HG02678 (cell line): ENCODE measurements at regions not wholly inside any gene's neighbourhood (a gene's known extent, or its start where the extent isn't known, plus 50 kb on each side); places are given as distances from the start of the nearest gene placed in this dataset.
"Not testable (repeated sequence)": the region's sequence is repeated elsewhere in the genome, so short reads cannot be mapped to it uniquely, and the experiment has no call there.

ENCODE experiments used
- ATAC-seq: cut with Tn5 transposase; IDR thresholded peaks from one replicate; pipeline ENCODE4 v1.9.1; 2021; ENCODE audit warnings: mild to moderate bottlenecking, moderate library complexity; ENCODE audit not compliant: unreplicated experiment

DNA sequence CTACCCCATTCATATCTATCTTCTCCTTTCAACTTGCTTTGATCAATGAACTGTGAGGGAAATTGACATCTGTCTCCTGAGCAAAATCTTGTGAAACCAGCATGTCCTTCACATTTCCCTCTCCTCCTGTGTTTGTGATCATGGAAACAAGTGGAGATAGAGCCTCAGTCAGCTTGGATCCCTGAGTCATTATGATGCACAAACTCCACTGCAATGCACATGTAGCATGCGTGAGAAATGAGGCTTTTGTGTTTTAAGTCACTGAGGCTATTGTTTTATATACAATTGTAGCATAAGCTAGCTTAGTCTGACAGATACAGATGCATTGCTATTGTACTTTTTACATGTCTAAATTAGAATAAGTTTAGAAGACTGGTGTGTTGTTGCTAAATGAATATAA, 85.2 kb upstream of the HNMT start:
- no peak for ATAC-seq

DNA sequence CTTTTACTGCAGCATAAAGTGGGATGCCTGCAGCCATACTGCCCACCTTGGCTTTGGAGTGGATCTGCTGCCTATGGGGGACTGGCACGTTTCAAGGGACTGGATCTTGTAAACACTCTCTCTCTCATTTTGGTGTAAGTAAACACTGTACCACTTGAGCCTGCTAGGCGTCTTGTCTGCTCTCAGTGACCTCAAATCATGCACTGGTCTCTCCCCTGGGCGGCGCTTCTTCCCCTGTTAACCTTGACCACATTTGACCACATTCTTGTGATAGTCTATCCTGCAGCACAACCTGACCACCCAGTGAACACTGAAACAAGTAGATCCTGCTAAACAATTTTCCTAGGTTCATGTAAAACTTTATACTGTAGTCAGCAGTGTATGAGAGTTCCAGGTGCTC, 82.6 kb upstream of the HNMT start:
- ATAC-seq, result no peak

DNA sequence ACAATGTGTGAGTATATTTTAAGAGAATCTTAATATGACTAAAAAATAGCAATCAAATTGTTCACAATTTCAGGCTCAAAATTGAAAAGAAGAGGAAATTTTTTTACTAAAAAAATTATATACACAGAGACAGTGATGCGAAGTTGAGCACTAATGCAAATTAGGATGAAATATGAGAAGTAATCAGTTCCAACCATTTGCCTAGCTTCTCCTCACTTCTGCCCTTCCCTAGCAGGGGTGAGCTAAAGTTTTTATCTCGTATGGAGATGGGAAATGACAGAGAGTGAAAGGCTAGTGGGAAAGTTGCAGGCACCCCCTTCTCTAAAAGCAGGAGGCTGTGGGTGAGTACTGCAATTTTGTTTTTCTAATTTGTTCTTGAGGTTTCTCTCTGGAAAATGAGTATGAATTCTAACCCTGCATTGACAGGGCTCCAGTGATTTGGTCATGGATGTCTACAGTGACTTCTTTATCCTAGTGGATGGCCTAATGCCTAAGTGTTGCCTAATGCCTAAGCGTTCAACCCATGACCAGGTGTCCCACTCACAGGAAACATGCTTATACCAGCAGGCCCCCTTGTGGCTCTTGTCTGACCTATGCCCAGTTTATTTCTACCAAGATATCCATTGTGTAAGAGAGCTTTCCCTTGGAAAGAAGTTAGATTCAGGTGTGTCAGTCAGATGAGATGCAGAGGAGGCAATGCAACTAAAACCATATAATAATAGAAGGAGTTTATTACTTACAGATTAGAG, 78.0 kb upstream of the HNMT start:
- no peak for ATAC-seq

DNA sequence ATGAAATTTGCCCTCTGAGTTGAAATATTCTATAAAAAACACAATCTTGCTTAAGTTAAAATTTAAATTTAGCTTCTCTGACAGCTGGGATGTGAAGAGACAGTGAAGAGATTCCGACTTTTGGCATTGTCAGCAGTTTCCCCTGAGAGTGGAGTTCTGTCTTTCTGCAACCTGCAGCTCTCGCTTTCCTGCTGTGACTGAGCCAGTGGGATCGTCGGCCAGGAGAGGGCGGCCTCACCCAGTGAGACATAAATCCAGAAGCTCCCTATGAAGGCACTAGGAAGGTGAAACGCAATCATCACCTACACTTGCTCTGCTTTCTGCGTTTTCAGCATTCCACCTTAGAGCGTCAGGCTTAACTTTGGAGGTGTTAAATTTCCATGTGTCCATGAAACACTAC, 75.4 kb upstream of the HNMT start:
- ATAC-seq, result no peak

DNA sequence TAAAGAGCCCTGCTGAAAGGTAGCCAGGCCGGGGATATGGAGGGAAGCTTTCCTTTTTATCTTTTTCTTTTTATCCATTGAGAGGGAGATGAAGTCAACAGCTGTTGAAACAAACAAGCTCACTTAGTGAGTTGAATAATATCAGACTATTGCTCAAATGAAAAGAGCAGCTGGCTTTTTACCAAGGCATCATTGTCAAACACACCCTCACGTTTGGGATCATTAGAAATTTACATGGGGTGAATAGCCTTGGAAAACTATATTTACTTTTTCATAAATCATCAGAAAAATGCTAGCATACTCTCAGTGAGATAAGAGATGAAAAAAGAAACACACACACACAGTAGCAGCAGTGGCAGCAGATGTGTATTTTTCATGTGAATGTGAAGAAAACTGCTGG, 71.5 kb upstream of the HNMT start:
- ATAC-seq, result no peak

DNA sequence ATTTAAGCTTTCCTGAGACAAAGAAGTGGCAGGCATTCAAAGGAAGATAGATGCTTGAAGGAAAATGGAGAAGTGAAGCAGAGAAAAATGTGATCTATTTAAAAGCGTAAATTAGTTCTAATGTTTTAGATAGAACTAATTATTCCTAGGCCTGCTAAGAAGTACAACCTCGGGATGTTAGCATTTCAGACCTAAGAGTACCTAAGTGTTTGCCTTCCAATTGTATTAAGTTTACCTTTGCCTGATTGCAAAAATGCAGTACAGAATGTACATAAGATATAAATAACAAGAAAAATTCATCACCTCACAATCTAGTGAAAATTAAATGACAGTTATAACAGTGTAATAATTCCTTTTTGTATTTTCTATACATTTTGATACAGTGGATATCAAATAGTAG, 71.1 kb upstream of the HNMT start:
- ATAC-seq, result no peak

DNA sequence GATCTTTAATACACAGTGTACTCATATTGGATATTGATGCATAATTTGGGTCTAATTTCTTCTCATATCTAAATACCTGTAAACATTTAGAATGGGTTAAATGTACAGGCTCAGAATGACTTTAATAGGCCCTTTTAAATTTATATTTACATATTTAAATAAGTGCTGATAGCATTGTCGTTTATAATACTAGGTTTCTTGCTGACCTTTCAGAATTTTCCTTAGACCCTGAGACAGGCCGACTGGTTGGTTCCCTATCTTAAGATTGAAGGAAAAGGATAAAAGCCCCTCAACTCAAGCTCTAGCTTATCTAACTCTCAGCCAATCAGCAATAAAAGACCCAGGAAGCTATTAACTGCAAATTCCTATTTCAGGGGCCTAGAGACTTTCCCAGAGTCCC, 67.8 kb upstream of the HNMT start:
- no peak for ATAC-seq

DNA sequence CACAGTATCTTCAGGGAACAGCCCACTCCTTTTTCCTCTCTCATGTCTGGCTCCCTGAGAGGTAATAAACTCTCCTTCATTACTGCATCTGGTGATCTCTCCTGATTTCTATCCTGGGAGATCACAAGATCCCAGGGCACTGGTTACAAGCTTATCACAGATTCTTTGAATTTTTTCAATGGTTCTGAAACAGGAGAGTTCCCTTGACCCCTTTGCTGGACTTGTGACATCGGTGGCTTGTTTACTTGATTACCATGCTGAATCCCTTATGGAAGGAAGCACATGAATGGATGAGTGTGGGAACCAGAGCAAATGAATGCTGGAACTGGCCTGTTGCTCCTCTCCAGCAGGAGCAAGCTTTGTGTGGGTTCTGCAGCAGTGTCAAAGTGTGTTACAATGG, 67.2 kb upstream of the HNMT start:
- no peak for ATAC-seq

DNA sequence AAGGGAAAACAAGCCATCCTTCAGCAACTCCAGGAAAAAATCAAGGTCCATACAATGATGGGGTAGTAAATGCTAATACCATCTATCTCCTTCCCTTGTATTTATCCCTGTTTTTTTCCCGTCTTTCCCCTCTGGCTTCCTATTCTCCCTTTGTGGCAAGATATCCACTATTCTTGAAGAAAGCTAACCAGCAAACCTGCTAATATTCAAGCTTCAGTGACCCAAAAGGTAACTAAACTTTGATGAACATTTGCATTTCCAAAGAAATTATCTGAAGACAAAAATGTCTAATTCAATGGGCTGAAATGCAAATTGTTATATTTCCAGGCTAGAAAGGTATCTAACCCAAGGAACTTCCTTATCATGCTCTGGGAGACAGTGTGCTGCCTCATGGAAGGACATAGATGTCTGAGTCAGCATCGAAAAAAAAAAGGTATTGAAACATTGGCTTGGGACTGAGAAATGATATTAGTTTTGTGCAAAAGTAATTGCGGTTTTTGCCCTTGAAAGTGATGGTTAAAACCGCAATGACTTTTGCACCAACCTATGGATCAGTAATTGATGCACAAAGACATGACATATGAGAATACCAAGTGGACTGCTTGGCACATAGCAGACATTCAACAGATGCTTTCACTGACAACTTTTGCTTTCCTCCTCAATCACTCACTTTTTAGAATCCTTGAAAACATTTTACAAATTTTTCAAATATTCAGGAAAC, 63.7 kb upstream of the HNMT start:
- no peak for ATAC-seq

DNA sequence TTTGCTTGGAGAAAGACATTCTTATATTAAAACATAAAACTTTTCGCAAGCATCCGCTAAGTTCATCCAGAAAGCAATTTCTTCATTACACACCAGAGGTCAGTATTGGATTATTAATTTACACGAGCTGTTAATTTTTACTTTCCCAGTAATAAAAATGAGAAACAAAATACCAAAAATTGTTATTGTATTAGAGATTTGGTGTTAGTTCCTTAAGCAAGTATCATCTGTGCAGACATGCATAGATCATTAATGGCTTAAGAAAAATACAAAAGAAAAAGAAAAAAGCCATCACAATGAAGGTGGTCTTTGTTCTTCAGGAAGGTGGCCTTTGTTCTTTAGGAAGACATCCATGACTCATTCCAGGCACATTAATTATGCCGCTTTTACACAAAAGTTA, 53.6 kb upstream of the HNMT start:
- ATAC-seq, result no peak

DNA sequence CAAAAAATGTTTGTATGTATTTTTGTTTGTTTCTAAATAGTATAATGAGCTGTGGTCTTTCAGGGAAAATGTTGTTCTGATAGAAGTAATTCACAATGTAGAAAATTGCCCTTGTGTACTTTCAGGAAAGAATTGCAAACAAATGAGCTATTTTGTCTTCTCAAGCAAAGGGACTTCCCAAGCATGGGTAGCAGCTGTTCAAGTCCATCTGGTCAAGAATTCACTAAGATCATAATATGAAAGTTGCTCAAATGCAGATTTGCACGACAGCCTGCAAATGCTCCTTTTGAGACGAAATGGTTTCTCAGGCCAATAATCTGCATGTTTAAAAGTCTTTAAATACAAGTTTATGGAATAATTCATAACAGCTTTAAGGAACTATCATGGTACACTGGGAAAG, 51.9 kb upstream of the HNMT start:
- no peak for ATAC-seq

DNA sequence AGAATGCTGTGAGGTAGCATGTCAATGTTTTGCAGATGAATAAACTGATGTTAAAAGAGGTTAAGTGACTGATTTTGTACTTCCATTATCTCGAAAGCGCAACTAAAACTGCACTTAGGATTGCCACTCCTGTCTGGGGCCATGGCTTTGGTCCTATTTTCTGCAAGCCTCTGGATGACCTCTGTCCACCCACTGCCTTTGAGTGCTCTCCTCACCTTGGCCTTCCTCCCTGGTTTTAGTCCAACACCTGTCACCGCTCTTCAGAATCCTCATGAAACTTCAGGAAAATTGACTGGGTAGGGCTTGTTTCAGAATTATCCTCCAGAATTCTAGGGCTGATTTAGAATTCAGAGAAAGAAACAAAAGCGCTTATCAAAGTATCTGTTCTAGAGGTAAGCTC, 51.1 kb upstream of the HNMT start:
- ATAC-seq, result no peak

DNA sequence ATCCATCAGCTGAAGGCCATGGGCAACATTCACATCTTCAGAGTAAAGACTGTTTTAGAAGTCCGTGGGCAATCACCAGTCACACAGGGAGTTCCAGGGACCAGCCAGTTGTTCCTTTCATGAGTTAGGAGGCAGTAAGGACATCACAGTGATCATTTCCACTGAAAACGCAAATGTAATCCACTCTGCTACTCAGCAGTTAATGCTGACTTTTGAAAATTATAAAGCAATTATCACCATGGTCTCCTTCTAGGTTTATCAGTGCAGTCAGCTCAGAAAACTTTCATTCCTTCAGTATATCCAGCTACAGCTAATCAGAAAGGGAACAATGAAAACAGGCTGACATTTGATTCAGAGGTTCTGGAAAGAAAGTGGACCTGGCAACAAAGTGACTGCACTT, 50.6 kb upstream of the HNMT start:
- not testable (repeated sequence) for ATAC-seq
